OCI-LY3 (cell line): ENCODE measurements at regions not wholly inside any gene's neighbourhood (a gene's known extent, or its start where the extent isn't known, plus 50 kb on each side); places are given as distances from the start of the nearest gene placed in this dataset.

ENCODE experiments used
- H2AFZ ChIP-seq: fragments of 200-600, 300-600 bp; shearing (Covaris generic); 2 replicates; pipeline ENCODE4 v1.6.0; 2014; ENCODE audit warnings: antibody characterized with exemption, low read depth, low read length
- H3K27ac ChIP-seq: fragments of 200-600, 300-600 bp; sonication (generic); 2 replicates; pipeline ENCODE4 v1.5.1; 2014; ENCODE audit warnings: mild to moderate bottlenecking, low read length, moderate library complexity, mixed read lengths
- H3K27me3 ChIP-seq: fragments of 200-600, 300-600 bp; sonication (generic); 2 replicates; pipeline ENCODE4 v1.6.1; 2014; ENCODE audit warnings: low read depth, low read length, mixed read lengths
- H3K36me3 ChIP-seq: fragments of 200-600, 300-600 bp; sonication (generic); replicated peaks from 2 replicates; pipeline ENCODE3; 2014; ENCODE audit warnings: low read depth, low read length, mixed read lengths
- H3K4me1 ChIP-seq: fragments of 300-600, 200-600 bp; sonication (generic); 2 replicates; pipeline ENCODE4 v1.6.1; 2014; ENCODE audit warnings: low read length, mixed read lengths
- H3K4me2 ChIP-seq: fragments of 200-600, 300-600 bp; sonication (generic); 2 replicates; pipeline ENCODE4 v1.6.1; 2014; ENCODE audit warnings: low read length, mixed read lengths
- H3K4me3 ChIP-seq: fragments of 300-600, 200-600 bp; sonication (generic); 2 replicates; pipeline ENCODE4 v1.5.1; 2014; ENCODE audit warnings: antibody characterized with exemption, mild to moderate bottlenecking, low read length, moderate library complexity
- H3K79me2 ChIP-seq: fragments of 300-600, 200-600 bp; shearing (Covaris generic); 2 replicates; pipeline ENCODE4 v1.6.1; 2014; ENCODE audit warnings: mild to moderate bottlenecking, low read length, mixed read lengths
- H3K9ac ChIP-seq: fragments of 300-600, 200-600 bp; shearing (Covaris generic); 2 replicates; pipeline ENCODE4 v1.6.0; 2014; ENCODE audit warnings: mild to moderate bottlenecking, low read length, moderate library complexity
- H3K9me3 ChIP-seq: fragments of 200-600, 300-600 bp; shearing (Covaris generic); 2 replicates; pipeline ENCODE4 v1.6.1; 2014; ENCODE audit warnings: low read length, mixed read lengths; ENCODE audit not compliant: insufficient read depth
- H4K20me1 ChIP-seq: fragments of 200-600, 300-600 bp; sonication (generic); 2 replicates; pipeline ENCODE4 v1.6.1; 2016; ENCODE audit warnings: low read length, mixed read lengths; ENCODE audit not compliant: insufficient read depth
- CTCF ChIP-seq: fragments of 200-600, 300-600 bp; sonication (generic); IDR thresholded peaks from 2 replicates; pipeline ENCODE4 v1.5.1; 2014; ENCODE audit warnings: antibody characterized with exemption, low read length, low read depth
- EZH2phosphoT487 ChIP-seq: fragments of 200-600 bp; shearing (Covaris generic); IDR thresholded peaks from 2 replicates; pipeline ENCODE4 v1.6.1; 2018; ENCODE audit warnings: antibody characterized with exemption, mixed run types, low read depth

GRCh38 chr12:25764892-25765291 lies 193.6 kb upstream of the RASSF8 start:
- no peak overlapping the region for H2AFZ ChIP-seq
- no peaks in the 10 kb centered on the region for H3K9me3 ChIP-seq
- H3K4me2 ChIP-seq: no peak overlapping the region
- no peak for TF ChIP-seq EZH2phosphoT487
- TF ChIP-seq CTCF: no peak
- H3K4me3 ChIP-seq: no peak overlapping the region
- no peak overlapping the region for H3K9ac ChIP-seq
- no peaks in the 10 kb centered on the region for H4K20me1 ChIP-seq
- no peak overlapping the region for H3K27ac ChIP-seq
- no peaks in the 10 kb centered on the region for H3K36me3 ChIP-seq
- H3K27me3 ChIP-seq: no peaks in the 10 kb centered on the region
- H3K79me2 ChIP-seq: no peaks in the 10 kb centered on the region
- H3K4me1 ChIP-seq: no peaks in the 10 kb centered on the region

- H3K9ac ChIP-seq: no peak overlapping the region
- peaks cover 15% of the 10 kb centered on the region for H3K4me1 ChIP-seq
- no peak overlapping the region for H3K27ac ChIP-seq
- H3K4me2 ChIP-seq: no peak overlapping the region
- no peaks in the 10 kb centered on the region for H3K36me3 ChIP-seq
- no peak overlapping the region for H3K4me3 ChIP-seq
- no peak for TF ChIP-seq EZH2phosphoT487
- no peak for TF ChIP-seq CTCF
- no peaks in the 10 kb centered on the region for H3K9me3 ChIP-seq
- H2AFZ ChIP-seq: no peak overlapping the region
- no peaks in the 10 kb centered on the region for H3K79me2 ChIP-seq
- H3K27me3 ChIP-seq: no peaks in the 10 kb centered on the region
- H4K20me1 ChIP-seq: no peaks in the 10 kb centered on the region
These were observed 190.9 kb upstream of the RASSF8 start for GRCh38 chr12:25767606-25768005.

- Histone ChIP-seq H2AFZ (no peak overlapping the region), H4K20me1 (no peaks in the 10 kb centered on the region), H3K27me3 (no peaks in the 10 kb centered on the region), H3K79me2 (no peaks in the 10 kb centered on the region), H3K9ac (no peak overlapping the region), H3K36me3 (no peaks in the 10 kb centered on the region), H3K4me3 (no peak overlapping the region), H3K4me2 (no peak overlapping the region), H3K4me1 (peaks cover 15% of the 10 kb centered on the region), H3K27ac (no peak overlapping the region), H3K9me3 (no peaks in the 10 kb centered on the region)
- no peak for TF ChIP-seq CTCF
- TF ChIP-seq EZH2phosphoT487: no peak
These were observed 190.3 kb upstream of the RASSF8 start for GRCh38 chr12:25768151-25768550.

GRCh38 chr12:25769082-25769945 lies 189.2 kb upstream of the RASSF8 start:
- Histone ChIP-seq H3K9ac (no peak overlapping the region), H4K20me1 (no peaks in the 10 kb centered on the region), H3K36me3 (no peaks in the 10 kb centered on the region), H3K4me1 (peaks cover 15% of the 10 kb centered on the region), H3K9me3 (no peaks in the 10 kb centered on the region), H2AFZ (no peak overlapping the region), H3K4me3 (no peak overlapping the region), H3K27me3 (no peaks in the 10 kb centered on the region), H3K4me2 (no peak overlapping the region), H3K79me2 (no peaks in the 10 kb centered on the region), H3K27ac (no peak overlapping the region)
- TF ChIP-seq CTCF (no peak), EZH2phosphoT487 (no peak)
